ENCODE measurements at regions not wholly inside any gene's neighbourhood (a gene's known extent, or its start where the extent isn't known, plus 50 kb on each side); places are given as distances from the start of the nearest gene placed in this dataset.

GRCh38 chr9:4435197-4435596 lies 55.1 kb upstream of the SLC1A1 start:
- H3K27ac ChIP-seq: no peak overlapping the region
- DNase-seq (ENCODE audit: low read depth, low spot score): no peak

- H3K27ac ChIP-seq: no peak overlapping the region
- DNase-seq (ENCODE audit: low read depth, low spot score): no peak
These were observed 56.9 kb upstream of the SLC1A1 start for GRCh38 chr9:4433379-4433778.

- no peak overlapping the region for H3K27ac ChIP-seq
- no peak for DNase-seq (ENCODE audit: low read depth, low spot score)
These were observed 59.6 kb upstream of the SLC1A1 start for GRCh38 chr9:4430432-4431261.

GRCh38 chr9:4425319-4426045 lies 64.8 kb upstream of the SLC1A1 start:
- peak; percentile 22 for DNase-seq (ENCODE audit: low read depth, low spot score)
- H3K27ac ChIP-seq: peak overlapping the region; percentile 34

- peak overlapping the region; percentile 34 for H3K27ac ChIP-seq
These were observed 65.4 kb upstream of the SLC1A1 start for GRCh38 chr9:4424891-4425290.

GRCh38 chr9:4424038-4424437 lies 66.2 kb upstream of the SLC1A1 start:
- DNase-seq (ENCODE audit: low read depth, low spot score): no peak

More at GRCh38 chr9:4424891-4425290, 65.4 kb upstream of the SLC1A1 start:
- no peak for DNase-seq (ENCODE audit: low read depth, low spot score)

GRCh38 chr9:4423207-4423610 lies 67.1 kb upstream of the SLC1A1 start:
- no peak for DNase-seq (ENCODE audit: low read depth, low spot score)
- no peak overlapping the region for H3K27ac ChIP-seq

More at GRCh38 chr9:4424038-4424437, 66.2 kb upstream of the SLC1A1 start:
- H3K27ac ChIP-seq: no peak overlapping the region

- no peak for DNase-seq (ENCODE audit: low read depth, low spot score)
- no peak overlapping the region for H3K27ac ChIP-seq
These were observed 67.8 kb upstream of the SLC1A1 start for GRCh38 chr9:4422495-4422894.

- no peak overlapping the region for H3K27ac ChIP-seq
- no peak for DNase-seq (ENCODE audit: low read depth, low spot score)
These were observed 68.4 kb upstream of the SLC1A1 start for GRCh38 chr9:4421847-4422246.

- H3K27ac ChIP-seq: no peak overlapping the region
- no peak for DNase-seq (ENCODE audit: low read depth, low spot score)
These were observed 69.9 kb upstream of the SLC1A1 start for GRCh38 chr9:4420351-4420750.

- peak overlapping the region; percentile 4 for H3K27ac ChIP-seq
- DNase-seq (ENCODE audit: low read depth, low spot score): no peak
These were observed 72.5 kb upstream of the SLC1A1 start for GRCh38 chr9:4417578-4418325.

GRCh38 chr9:4416467-4416866 lies 73.8 kb upstream of the SLC1A1 start:
- H3K27ac ChIP-seq: no peak overlapping the region
- no peak for DNase-seq (ENCODE audit: low read depth, low spot score)

- no peak for DNase-seq (ENCODE audit: low read depth, low spot score)
- no peak overlapping the region for H3K27ac ChIP-seq
These were observed 75.0 kb upstream of the SLC1A1 start for GRCh38 chr9:4415281-4415680.

GRCh38 chr9:4413856-4414255 lies 76.4 kb upstream of the SLC1A1 start:
- no peak overlapping the region for H3K27ac ChIP-seq
- no peak for DNase-seq (ENCODE audit: low read depth, low spot score)

- DNase-seq (ENCODE audit: low read depth, low spot score): no peak
- H3K27ac ChIP-seq: no peak overlapping the region
These were observed 86.1 kb upstream of the SLC1A1 start for GRCh38 chr9:4404156-4404555.

GRCh38 chr9:4402501-4402900 lies 87.8 kb upstream of the SLC1A1 start:
- no peak overlapping the region for H3K27ac ChIP-seq
- DNase-seq (ENCODE audit: low read depth, low spot score): no peak

GRCh38 chr9:4400731-4401130 lies 89.5 kb upstream of the SLC1A1 start:
- DNase-seq (ENCODE audit: low read depth, low spot score): no peak
- H3K27ac ChIP-seq: no peak overlapping the region

- H3K27ac ChIP-seq: no peak overlapping the region
- no peak for DNase-seq (ENCODE audit: low read depth, low spot score)
These were observed 92.4 kb upstream of the SLC1A1 start for GRCh38 chr9:4397917-4398316.

- no peak for DNase-seq (ENCODE audit: low read depth, low spot score)
- H3K27ac ChIP-seq: no peak overlapping the region
These were observed 94.1 kb upstream of the GLIS3 start for GRCh38 chr9:4393806-4394523.

GRCh38 chr9:4389755-4390154 lies 89.9 kb upstream of the GLIS3 start:
- DNase-seq (ENCODE audit: low read depth, low spot score): no peak
- H3K27ac ChIP-seq: no peak overlapping the region

All from epithelial cell of prostate (primary cell).